ENCODE measurements at regions not wholly inside any gene's neighbourhood (a gene's known extent, or its start where the extent isn't known, plus 50 kb on each side); places are given as distances from the start of the nearest gene placed in this dataset.
A peak's percentile ranks its signal among the peaks of the same experiment; 100 is the strongest.
"Not testable (repeated sequence)": the region's sequence is repeated elsewhere in the genome, so short reads cannot be mapped to it uniquely, and the experiment has no call there.

DNA sequence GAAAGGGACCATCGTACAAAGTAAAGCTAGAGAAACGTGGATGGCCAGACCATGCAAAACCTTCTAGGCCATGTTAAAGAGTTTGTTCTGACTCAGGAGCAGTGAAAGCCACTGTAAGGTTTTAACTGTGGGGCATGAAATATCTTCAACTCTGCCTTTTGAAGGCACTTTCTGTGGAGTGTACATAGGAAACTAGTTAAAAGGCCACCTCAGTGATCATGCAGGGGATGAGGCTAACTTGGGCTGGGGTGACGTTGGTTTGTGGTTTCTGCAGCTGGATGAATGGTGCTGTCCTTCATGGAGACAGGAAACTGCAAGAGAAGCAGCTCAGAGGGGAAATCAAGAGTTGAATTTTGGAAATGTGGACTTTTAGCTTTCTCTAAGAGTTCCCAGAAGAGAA is 190.7 kb downstream of the CDCA7 start:
- DNase-seq, result no peak

GRCh38 chr2:173547499-173547898 is 192.8 kb downstream of the CDCA7 start:
- no peak for DNase-seq

GRCh38 chr2:173550143-173550542 is 195.5 kb downstream of the CDCA7 start:
- DNase-seq, result no peak

DNA sequence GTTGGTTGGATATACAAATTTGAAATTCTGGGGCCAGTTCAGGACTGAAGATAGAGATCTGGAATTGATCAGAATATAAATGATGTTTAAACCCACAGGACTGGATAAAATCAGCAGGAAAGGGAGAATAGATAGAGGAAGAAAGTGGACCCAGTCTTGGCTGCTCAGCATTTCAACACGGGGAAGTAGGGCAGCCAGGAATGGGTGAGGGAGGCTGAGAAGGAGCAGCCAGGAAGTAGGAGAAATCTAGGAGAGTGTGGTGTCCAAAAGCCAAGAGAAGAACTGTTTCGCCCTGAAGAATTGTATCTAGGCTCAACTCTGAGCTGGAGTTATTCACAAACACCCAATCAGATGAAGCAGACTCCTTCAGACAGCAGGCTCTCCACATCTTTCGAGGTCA is 197.9 kb downstream of the CDCA7 start:
- no peak for DNase-seq

DNA sequence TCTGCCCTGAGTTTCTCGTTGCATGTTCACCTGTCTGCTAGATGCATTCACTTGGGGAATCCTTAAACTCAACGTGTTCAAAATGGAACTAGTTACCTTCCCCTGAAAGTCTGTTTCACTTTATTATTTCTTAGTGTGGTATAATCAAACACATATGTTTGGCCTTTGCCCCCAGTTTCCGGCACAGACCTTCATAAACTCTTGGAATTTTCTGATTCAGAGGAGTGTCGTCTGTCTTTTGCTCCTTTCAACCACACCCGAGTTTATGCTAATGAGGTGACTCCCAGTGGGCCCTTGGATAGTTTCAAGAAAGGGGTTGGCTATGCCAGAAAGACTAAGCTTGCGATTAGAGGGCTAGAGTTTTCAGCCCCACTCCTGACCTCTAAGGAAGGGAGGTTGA is 198.9 kb downstream of the CDCA7 start:
- DNase-seq, result no peak

DNA sequence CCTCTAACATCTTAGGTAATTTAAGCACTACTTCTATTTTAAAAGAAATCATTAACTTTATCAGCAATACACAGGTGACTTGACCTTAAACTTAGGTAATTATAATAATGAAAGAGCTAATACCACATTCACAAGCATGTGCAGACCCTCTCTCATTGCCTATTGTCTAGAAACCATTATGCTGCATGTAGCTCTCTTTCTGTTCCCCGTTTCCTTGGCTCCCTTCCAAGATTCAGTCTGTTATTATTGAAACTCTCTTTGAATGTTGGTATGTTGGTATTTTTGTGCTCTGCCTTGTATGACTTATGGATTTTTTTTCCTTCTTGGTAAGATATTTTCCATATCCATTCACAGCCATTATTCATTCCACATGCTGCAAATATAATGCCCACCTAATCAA is 201.2 kb downstream of the CDCA7 start:
- DNase-seq, result no peak

DNA sequence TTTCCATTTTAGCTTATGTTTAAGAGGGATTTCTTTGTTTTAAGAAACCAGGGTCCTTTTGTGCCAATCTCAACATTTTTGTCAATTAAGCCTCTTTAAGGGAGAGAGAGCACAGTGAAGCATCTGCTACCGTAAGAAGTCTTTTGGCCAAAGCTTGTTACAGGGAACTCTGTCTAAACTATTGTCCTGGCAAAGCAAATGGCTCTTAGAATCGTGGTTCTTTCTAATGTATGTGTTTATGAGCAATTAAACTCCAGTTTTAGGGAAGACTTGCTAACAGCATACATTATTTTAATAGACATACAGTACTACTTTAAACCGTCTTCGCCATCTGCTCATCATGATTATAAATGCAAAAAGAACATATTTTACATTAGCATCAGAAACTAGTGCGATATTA is 202.1 kb downstream of the CDCA7 start:
- no peak for DNase-seq

DNA sequence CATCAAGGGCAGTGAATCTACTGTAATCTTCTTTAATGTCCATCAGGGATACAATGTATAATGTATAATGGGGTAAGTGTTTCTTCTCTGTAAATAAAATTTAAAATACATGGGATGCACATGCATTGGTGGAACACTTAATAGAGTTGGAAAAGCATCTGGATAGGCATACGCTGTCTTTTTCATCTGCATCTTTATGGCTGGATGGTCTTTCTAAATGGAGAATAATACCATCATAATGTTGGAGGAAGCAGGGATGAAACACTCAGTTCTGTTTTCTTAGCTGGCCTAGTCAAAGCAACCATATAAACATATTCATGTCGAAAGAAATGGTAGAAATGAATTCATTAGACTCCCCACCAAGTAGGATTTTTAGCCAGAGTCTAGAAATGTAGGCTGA is 202.8 kb downstream of the CDCA7 start:
- no peak for DNase-seq

DNA sequence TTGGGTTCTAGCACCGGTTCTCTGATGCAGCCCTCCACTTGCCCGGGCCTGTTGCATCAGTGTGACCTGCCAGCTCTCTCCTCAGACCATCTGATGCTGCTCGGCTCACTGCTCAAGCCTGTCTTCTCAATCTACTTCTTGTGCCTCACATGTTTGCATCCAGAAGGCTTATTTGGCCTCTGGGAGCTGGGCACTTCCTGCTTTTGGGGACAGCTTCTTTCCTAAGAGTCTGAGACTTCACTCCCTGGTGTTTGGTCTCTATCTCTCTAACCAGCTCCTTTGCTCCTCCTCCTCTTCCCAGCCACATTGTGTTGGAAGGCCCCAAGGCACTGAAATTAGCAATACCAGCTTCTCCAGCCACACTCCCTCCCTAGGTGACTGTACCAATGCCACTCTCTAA is 212.8 kb downstream of the CDCA7 start:
- DNase-seq, result no peak

DNA sequence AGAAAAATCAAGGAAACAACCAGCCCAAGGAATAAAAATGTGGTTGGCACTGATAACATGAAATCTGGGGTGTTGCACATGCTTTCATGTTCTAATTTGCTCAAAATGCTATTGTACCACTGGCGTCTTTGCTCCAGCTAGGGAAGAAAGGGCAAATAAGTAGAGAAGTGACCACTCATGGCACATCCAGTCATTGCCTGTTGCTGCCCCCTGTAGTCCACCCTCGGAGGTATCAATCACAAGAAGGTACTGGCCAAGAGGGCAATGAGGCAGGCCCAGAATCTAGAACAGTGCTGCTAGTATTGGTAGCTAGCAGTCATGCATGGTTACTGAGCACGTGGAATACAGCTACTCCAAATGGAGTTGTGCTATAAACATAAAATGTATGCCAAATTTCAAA is 213.4 kb downstream of the CDCA7 start:
- DNase-seq, result no peak

DNA sequence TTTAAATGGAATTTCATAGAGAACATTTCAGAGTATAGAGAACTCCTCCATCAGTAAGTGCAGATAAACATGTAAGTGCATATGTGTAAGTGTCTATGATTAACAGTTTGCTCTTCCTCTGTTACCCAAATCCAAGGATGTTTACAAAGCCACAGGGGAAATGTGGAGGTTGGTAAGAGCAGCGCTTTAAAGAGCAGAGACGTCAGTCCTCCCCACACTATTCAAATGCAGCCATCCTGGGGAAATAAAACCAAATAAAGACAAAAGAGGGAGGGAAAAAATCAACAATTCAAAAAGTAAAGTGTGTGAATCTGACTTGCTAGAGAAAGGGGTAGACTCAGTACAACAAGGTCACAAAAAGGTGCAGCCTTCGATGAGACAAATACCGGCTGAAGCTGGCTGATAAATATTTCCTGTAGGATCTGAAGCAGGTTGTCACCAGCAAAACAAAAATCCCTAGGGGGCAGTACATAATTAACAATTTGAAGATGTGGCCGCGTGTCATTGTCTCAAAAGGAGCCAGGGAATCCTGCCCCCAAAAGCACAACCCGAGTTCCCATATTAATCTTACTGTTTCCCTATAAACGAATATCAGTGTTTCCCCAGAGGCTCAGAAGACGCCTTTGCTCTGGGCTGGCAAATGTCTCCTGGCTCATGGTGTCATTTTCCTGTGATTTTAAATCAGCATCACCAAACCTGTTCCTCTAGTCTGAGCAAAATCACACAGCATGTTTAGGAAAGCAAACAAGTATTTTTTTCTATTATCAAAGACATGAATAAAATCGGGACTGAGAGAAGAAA is 216.5 kb downstream of the CDCA7 start:
- DNase-seq, result peak in 14 of 58 donors; percentile 1 to 9 (median 2)

- DNase-seq, result no peak
Observed at GRCh38 chr2:173571887-173572680, 217.4 kb downstream of the CDCA7 start.

GRCh38 chr2:173572848-173573247 is 218.2 kb downstream of the CDCA7 start:
- DNase-seq, result no peak

DNA sequence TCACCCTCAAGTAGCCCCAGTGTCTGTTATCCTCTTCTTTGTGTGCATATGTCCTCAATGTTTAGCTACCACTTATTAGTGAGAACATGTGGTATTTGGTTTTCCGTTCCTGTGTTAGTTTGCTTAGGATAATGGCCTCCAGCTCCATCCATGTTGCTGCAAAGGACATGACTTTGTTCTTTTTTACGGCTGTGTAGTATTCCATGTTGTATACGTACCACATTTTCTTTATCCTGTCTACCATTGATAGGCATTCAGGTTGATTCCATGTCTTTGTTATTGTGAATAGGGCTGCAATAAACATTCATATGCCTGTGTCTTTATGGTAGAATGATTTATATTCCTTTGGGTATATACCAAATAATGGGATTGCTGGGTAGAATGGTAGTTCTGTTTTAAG is 219.1 kb downstream of the CDCA7 start:
- not testable (repeated sequence) for DNase-seq

GRCh38 chr2:173574324-173575112 is 219.8 kb downstream of the CDCA7 start:
- no peak for DNase-seq

- DNase-seq, result no peak
Observed at GRCh38 chr2:173578404-173579107, 223.9 kb downstream of the CDCA7 start.

GRCh38 chr2:173580351-173580750 is 225.7 kb downstream of the CDCA7 start:
- DNase-seq, result no peak

DNA sequence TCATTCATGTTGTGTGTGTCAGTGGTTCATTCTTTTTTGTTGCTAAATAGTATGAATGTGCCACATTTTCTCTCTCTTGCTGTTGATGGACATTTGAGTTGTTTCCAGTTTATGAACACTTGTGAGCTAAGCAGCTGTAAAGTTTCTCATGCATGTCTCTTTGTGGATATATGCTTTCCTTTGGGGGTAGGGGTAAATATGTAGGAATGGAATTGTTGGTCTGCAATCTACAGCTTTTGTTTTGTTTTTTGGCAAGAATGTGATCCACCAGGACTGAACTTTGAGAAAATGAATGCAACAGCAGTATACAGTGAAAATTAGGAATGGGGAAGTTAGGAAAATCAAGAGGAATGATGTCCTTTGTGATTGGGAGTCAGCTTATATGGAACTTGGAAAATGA is 226.3 kb downstream of the CDCA7 start:
- DNase-seq, result no peak

DNA sequence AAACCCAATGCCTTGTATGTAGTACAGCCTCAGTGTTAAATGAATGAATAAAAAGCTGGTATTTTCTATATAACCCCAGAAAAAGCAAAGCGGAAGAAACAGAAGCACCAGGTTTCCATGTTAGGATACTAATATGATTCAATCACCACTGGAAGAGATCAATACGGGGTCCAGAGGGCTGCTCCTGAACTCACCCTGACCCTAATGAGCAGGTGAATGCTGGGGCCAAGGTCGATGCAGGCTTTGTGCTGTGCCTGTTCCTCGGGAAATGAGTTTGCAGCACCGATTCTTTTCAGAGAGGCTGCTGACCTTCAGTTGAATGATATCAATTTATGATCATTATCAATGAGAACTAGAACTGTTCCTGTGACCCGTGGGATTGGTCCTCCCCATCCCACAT is 228.5 kb downstream of the CDCA7 start:
- DNase-seq, result no peak

DNA sequence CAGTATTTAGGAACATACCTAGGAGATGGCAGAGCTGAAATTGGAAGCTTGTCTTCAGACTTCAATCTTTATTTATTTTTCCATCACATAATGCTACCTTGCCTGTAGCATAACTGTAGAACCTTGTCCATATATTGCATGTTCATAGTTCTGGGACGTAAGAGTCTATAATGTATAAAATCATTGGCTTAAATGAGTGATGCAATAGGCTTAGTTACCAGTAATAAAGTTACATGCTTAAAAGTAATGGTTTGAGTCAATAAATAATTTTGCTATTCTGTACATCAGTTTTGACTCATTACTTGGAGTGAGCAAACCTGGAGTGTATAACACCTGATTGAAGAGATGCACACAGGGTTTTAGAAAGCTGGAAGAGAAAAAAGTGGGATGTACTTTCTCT is 229.3 kb downstream of the CDCA7 start:
- DNase-seq, result no peak

Measured in anterior cingulate cortex (tissue), 58 donors.